ENCODE measurements at regions not wholly inside any gene's neighbourhood (a gene's known extent, or its start where the extent isn't known, plus 50 kb on each side); places are given as distances from the start of the nearest gene placed in this dataset.

DNA sequence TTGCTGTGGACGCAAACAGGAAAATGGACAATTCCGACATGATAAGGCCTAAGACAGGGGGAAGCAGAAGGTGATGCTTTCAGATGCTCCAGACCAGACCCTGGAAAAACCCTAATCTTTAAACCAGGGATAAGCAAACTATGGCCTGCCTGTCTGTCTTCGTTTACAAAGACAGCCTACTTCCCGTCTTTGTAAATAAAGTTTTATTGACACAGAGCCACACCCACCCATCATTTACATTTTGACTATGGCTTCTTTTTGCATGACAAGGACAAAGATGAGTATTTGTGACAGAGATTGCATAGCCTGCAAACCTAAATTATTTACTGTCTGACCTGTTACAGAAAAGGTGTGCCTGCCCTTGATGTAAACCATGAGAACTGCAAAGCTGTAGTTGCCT lies 177.9 kb downstream of the WSCD1 start:
- H3K4me3 ChIP-seq (ENCODE audit: low read length): no peak overlapping the region
- TF ChIP-seq, protein P1, sequence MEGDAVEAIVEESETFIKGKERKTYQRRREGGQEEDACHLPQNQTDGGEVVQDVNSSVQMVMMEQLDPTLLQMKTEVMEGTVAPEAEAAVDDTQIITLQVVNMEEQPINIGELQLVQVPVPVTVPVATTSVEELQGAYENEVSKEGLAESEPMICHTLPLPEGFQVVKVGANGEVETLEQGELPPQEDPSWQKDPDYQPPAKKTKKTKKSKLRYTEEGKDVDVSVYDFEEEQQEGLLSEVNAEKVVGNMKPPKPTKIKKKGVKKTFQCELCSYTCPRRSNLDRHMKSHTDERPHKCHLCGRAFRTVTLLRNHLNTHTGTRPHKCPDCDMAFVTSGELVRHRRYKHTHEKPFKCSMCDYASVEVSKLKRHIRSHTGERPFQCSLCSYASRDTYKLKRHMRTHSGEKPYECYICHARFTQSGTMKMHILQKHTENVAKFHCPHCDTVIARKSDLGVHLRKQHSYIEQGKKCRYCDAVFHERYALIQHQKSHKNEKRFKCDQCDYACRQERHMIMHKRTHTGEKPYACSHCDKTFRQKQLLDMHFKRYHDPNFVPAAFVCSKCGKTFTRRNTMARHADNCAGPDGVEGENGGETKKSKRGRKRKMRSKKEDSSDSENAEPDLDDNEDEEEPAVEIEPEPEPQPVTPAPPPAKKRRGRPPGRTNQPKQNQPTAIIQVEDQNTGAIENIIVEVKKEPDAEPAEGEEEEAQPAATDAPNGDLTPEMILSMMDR (conservative IDR thresholded peaks at IDR 0.05; ENCODE audit: low read depth, low read length): no peak
- DNase-seq (ENCODE audit: low read depth): no peak

DNA sequence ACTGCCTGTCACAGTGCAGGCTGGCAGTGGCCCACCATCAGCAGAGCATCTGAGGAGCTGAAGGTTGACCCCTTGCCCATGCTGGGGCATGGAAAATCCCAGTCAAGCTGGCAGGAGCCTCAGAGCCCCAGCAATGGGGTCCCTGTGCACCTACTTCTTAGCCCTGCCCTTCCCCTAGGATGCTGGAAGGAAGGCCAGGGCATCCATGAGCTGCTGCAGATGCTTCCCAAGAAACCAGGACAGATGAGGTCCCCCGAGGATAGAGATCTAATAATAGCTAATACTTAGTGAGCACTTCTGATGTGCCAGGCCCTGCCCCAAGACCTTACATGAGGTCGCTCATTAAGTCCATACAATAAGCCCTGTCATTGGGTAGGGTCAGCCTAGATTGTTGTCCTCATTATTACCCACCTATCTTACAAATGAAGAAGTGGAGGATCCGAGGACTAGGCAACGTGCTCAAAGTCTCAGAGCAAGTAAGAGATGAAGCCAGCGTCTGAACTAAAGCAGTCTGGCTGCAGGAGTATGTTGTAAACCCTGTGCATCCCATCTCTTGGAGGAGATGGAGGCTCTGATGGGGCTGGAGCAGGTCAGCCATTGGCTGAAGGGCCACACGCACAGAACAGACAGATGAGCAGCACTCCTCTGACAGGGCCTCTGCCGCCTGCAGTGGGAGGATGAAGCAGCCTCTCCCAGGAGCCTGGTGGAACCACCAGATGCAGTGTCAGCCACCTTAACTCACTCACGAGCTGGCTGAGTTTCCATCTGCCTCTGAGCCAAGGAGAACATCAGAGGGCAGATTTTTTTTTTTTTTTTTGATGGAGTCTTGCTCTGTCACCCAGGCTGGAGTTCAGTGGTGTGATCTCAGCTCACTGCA lies 175.4 kb downstream of the WSCD1 start:
- no peak overlapping the region for H3K4me3 ChIP-seq (ENCODE audit: low read length)
- no peak for DNase-seq (ENCODE audit: low read depth)
- TF ChIP-seq, protein P1 (conservative IDR thresholded peaks at IDR 0.05; ENCODE audit: low read depth, low read length): no peak

DNA sequence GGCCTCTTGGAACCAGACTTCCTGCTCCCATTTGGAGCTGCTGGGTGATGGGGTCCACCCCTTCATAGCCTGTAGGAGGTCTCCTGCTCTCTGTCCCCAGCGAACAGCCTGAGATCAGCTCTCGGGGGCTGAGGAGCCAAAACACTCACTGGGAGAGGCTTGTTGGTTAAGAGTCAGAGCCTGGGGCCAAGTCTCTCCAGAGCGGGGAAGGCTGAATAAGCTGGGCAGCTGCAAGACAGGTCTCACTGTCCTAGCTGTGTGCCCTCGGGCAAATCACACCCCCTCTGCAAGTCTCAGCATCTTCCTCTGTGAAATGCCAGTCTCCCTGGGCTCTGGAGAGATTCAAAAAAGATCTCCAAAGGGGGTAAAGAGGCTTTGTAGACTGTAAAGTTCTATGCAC lies 174.6 kb downstream of the WSCD1 start:
- TF ChIP-seq, protein P1 (conservative IDR thresholded peaks at IDR 0.05; ENCODE audit: low read depth, low read length): no peak
- H3K4me3 ChIP-seq (ENCODE audit: low read length): no peak overlapping the region
- DNase-seq (ENCODE audit: low read depth): no peak

DNA sequence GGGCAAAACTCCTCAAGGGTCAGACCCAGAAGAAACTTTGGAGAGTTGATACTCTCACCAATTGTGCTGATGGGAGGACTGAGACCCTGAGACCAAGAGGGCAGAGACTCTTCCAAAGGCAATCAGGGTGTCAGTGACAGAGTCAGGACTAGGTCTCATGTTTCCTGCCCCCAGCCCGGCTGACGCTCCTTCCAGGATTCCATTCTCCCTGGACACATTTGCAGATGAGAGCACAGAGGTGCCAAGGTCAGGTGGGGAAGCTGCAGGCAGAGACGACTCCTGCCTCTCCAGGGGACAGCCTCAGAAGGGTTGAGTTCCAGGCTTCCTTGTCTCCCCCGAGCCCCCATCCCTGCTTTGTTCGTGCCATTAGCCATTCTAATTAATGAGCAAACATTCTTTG lies 174.1 kb downstream of the WSCD1 start:
- TF ChIP-seq, protein P1 (conservative IDR thresholded peaks at IDR 0.05; ENCODE audit: low read depth, low read length): no peak
- no peak overlapping the region for H3K4me3 ChIP-seq (ENCODE audit: low read length)
- no peak for DNase-seq (ENCODE audit: low read depth)

DNA sequence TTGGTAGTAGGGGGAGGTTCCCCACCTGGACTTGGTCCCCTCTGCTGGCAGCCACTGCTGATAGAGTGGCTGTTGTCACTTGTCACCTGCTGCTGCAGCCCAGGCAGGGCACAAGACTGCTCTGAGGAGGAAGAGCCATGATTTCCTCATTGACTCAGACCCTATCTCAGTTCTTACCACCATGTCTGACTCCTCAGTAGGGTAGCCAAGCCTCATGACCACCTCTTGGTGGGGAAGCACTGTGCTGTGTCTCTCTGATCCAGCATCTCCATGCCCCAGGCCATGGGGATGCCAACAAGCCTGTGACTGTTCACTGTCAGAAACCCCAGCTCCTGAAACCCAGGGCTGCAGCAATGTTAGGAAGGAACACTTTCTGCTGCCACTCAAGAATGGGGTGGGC lies 173.0 kb downstream of the WSCD1 start:
- no peak overlapping the region for H3K4me3 ChIP-seq (ENCODE audit: low read length)
- TF ChIP-seq, protein P1 (conservative IDR thresholded peaks at IDR 0.05; ENCODE audit: low read depth, low read length): no peak

DNA sequence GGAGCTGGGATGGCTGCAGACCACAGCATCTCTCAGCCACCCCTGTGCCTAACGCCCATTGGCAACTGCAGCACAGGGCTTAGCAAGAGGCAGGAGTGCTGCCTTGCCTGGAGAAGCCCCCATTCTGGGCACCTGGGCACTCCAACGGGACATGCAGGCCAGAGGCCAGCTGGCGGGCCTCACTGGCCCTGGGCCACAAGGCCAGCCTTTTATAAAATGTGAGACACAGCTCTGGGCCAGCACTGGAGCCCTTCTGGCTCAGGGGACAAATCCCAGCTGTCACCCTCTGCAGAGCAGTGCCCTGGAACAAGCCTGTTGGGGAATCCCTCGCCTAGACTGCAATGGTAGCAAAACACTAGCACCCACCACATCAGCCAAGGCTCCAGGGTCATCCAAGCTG lies 171.8 kb downstream of the WSCD1 start:
- DNase-seq (ENCODE audit: low read depth): no peak
- no peak overlapping the region for H3K4me3 ChIP-seq (ENCODE audit: low read length)
- TF ChIP-seq, protein P1 (conservative IDR thresholded peaks at IDR 0.05; ENCODE audit: low read depth, low read length): no peak

More for the DNA sequence above, 173.0 kb downstream of the WSCD1 start:
- no peak for DNase-seq (ENCODE audit: low read depth)

DNA sequence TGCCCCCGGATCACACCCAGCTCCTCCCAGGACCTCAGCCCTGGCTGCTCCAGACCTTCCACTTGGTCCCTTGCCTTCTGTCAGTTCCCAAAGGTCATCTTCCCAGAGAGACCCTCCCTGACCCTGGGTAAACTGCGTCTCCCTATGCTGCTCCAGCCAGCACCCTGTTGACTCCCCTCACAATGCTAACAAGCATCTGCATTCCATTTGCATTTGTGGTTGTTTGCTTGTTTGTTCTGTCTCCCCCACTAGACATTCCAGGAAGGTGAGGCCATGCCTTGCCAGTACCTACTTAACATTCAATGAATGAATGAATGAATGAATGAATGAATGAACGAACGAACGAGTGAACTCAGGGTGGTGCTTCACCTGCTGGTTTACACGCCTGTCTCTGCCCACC lies 171.2 kb downstream of the WSCD1 start:
- TF ChIP-seq, protein P1 (conservative IDR thresholded peaks at IDR 0.05; ENCODE audit: low read depth, low read length): no peak
- DNase-seq (ENCODE audit: low read depth): no peak
- H3K4me3 ChIP-seq (ENCODE audit: low read length): no peak overlapping the region
